ENCODE measurements at regions not wholly inside any gene's neighbourhood (a gene's known extent, or its start where the extent isn't known, plus 50 kb on each side); places are given as distances from the start of the nearest gene placed in this dataset.

DNA sequence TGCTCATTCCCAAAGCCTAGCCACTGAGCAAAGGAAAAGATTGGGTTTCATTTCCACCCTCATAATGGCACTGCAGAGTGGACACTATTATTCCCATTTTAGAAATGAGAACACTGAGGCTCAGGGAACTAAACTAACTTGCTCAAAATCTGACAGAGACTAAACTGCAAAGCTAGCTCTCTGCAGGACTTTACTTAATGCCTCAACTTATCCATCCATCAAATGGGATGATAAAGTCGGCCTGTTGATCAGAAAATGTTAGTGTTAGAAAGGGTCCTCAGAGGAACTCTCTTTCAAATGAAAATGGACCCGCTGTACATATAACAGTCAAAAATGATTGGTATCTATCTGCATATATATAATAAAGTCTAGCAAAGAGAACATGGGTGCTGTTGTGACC, 186.8 kb downstream of the QDPR start:
- Histone ChIP-seq H3K27ac (ENCODE audit: insufficient read depth, low read length) (no peak overlapping the region), H3K4me1 (ENCODE audit: control insufficient read depth, extremely low read depth, insufficient read depth, low read length) (peaks cover 5% of the 10 kb centered on the region), H4K20me1 (ENCODE audit: control insufficient read depth, extremely low read depth, insufficient read depth, low read length) (no peaks in the 10 kb centered on the region), H2AFZ (ENCODE audit: low read length) (no peak overlapping the region), H3K9ac (ENCODE audit: insufficient read depth, low read length) (no peak overlapping the region), H3K4me3 (replicated peaks in 1 of 4; ENCODE audit: control extremely low read depth in 1 of 4, insufficient read depth in 1 of 4, low read depth in 3 of 4, low read length in 4 of 4) (no peak overlapping the region), H3K36me3 (ENCODE audit: control insufficient read depth, insufficient read depth, low read length) (no peaks in the 10 kb centered on the region), H3K79me2 (ENCODE audit: control insufficient read depth, insufficient read depth, low read length) (no peaks in the 10 kb centered on the region), H3K4me2 (ENCODE audit: extremely low read depth, insufficient read depth, low read length) (no peak overlapping the region), H3K9me3 (ENCODE audit: control insufficient read depth, insufficient read depth, low read depth, low read length) (no peaks in the 10 kb centered on the region), H3K27me3 (ENCODE audit: control insufficient read depth, insufficient read depth, low read length) (no peaks in the 10 kb centered on the region)
- no peak for TF ChIP-seq EZH2 (IDR thresholded peaks at IDR 0.05; ENCODE audit: low read length, missing control alignments)
- TF ChIP-seq, protein P1, sequence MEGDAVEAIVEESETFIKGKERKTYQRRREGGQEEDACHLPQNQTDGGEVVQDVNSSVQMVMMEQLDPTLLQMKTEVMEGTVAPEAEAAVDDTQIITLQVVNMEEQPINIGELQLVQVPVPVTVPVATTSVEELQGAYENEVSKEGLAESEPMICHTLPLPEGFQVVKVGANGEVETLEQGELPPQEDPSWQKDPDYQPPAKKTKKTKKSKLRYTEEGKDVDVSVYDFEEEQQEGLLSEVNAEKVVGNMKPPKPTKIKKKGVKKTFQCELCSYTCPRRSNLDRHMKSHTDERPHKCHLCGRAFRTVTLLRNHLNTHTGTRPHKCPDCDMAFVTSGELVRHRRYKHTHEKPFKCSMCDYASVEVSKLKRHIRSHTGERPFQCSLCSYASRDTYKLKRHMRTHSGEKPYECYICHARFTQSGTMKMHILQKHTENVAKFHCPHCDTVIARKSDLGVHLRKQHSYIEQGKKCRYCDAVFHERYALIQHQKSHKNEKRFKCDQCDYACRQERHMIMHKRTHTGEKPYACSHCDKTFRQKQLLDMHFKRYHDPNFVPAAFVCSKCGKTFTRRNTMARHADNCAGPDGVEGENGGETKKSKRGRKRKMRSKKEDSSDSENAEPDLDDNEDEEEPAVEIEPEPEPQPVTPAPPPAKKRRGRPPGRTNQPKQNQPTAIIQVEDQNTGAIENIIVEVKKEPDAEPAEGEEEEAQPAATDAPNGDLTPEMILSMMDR (conservative IDR thresholded peaks at IDR 0.05 in 1 of 2, IDR thresholded peaks at IDR 0.05 in 1 of 2; ENCODE audit: low read depth in 1 of 2, low read length in 2 of 2): no peak
- no peak for DNase-seq (ENCODE audit: low read depth in 2 of 2)

DNA sequence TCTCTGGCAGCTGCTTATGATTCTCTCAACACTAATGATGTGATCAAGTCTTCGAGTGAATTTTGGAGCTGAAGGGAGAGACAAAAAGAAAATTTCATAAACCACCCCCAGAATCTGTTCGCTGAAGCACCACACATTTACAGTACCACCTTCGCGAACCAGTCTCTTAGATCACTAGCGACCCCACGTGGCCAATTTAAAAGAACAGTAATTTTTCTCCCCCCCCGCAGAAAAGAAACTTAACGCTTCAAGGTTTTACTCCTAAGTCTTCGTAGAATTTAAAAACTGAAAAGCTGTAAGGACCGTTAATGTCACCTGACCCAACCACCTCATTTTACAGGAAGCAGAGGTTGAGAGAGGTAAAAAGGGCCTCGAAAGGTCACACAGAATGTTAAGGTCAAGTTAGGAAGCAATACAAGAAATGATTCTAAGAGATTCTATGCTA, 187.5 kb downstream of the QDPR start:
- no peaks in the 10 kb centered on the region for H4K20me1 ChIP-seq (ENCODE audit: control insufficient read depth, extremely low read depth, insufficient read depth, low read length)

DNA sequence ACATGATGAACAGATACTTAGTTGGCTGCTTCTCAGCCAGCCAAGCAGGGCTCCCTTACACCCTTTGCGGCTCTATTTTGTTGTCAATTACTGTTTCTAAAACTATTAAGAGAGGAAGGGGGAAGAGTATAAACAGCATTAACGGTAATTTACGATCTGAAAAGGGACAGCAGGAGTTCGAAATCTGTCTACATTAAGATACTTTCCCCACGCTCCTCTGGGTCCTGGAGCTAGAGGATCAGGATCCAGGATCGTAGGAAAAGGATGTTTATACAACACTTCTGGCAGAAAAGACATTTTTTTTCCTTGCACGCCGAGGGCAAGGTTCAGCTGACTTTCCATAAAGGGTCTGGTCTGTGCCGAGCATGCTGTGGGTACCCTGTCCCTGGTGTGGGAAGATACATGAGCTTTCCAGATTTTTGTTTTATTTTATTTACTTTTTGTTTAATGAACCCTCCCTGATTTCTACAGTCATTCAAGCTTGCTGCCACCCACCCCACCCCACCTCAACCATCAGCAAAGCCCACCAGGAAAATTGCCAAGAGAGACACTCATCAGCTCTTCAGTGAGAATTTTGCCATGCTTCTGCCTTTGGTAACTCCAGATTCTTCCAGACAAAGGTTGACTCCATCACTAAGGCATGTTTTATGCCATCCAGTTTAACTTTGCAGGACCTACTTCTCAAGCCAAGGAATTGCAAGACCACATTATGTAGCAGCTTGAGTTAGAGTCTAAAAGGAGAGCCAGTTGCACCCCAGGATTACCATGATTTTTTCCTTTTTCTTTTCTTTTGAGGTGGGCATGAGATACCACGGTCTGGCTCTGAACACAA, 188.1 kb downstream of the QDPR start:
- Histone ChIP-seq H3K36me3 (ENCODE audit: control insufficient read depth, insufficient read depth, low read length) (no peaks in the 10 kb centered on the region), H2AFZ (ENCODE audit: low read length) (peak overlapping the region; percentile 22), H3K4me3 (replicated peaks in 1 of 4; ENCODE audit: control extremely low read depth in 1 of 4, insufficient read depth in 1 of 4, low read depth in 3 of 4, low read length in 4 of 4) (peak overlapping the region in 1 of 4 experiments; percentile 11), H3K9ac (ENCODE audit: insufficient read depth, low read length) (no peak overlapping the region), H3K27me3 (ENCODE audit: control insufficient read depth, insufficient read depth, low read length) (no peaks in the 10 kb centered on the region), H3K79me2 (ENCODE audit: control insufficient read depth, insufficient read depth, low read length) (no peaks in the 10 kb centered on the region), H3K9me3 (ENCODE audit: control insufficient read depth, insufficient read depth, low read depth, low read length) (no peaks in the 10 kb centered on the region), H3K4me1 (ENCODE audit: control insufficient read depth, extremely low read depth, insufficient read depth, low read length) (peaks cover 5% of the 10 kb centered on the region), H3K27ac (ENCODE audit: insufficient read depth, low read length) (peak overlapping the region; percentile 2), H3K4me2 (ENCODE audit: extremely low read depth, insufficient read depth, low read length) (peak overlapping the region; percentile 28), H4K20me1 (ENCODE audit: control insufficient read depth, extremely low read depth, insufficient read depth, low read length) (no peaks in the 10 kb centered on the region)
- peak; percentile 52 to 58 for DNase-seq (ENCODE audit: low read depth in 2 of 2)
- TF ChIP-seq EZH2 (IDR thresholded peaks at IDR 0.05; ENCODE audit: low read length, missing control alignments): no peak
- TF ChIP-seq, protein P1 (conservative IDR thresholded peaks at IDR 0.05 in 1 of 2, IDR thresholded peaks at IDR 0.05 in 1 of 2; ENCODE audit: low read depth in 1 of 2, low read length in 2 of 2): no peak

More for the DNA sequence above, 187.5 kb downstream of the QDPR start:
- peak overlapping the region; percentile 11 for H3K4me2 ChIP-seq (ENCODE audit: extremely low read depth, insufficient read depth, low read length)
- no peaks in the 10 kb centered on the region for H3K9me3 ChIP-seq (ENCODE audit: control insufficient read depth, insufficient read depth, low read depth, low read length)
- DNase-seq (ENCODE audit: low read depth in 2 of 2): peak; percentile 59 to 76
- H3K9ac ChIP-seq (ENCODE audit: insufficient read depth, low read length): no peak overlapping the region
- no peak overlapping the region for H2AFZ ChIP-seq (ENCODE audit: low read length)
- TF ChIP-seq, protein P1 (conservative IDR thresholded peaks at IDR 0.05 in 1 of 2, IDR thresholded peaks at IDR 0.05 in 1 of 2; ENCODE audit: low read depth in 1 of 2, low read length in 2 of 2): peak; percentile 70 to 74
- TF ChIP-seq EZH2 (IDR thresholded peaks at IDR 0.05; ENCODE audit: low read length, missing control alignments): no peak
- no peak overlapping the region for H3K4me3 ChIP-seq (replicated peaks in 1 of 4; ENCODE audit: control extremely low read depth in 1 of 4, insufficient read depth in 1 of 4, low read depth in 3 of 4, low read length in 4 of 4)
- H3K27me3 ChIP-seq (ENCODE audit: control insufficient read depth, insufficient read depth, low read length): no peaks in the 10 kb centered on the region
- no peaks in the 10 kb centered on the region for H3K36me3 ChIP-seq (ENCODE audit: control insufficient read depth, insufficient read depth, low read length)
- H3K27ac ChIP-seq (ENCODE audit: insufficient read depth, low read length): no peak overlapping the region
- peaks cover 5% of the 10 kb centered on the region for H3K4me1 ChIP-seq (ENCODE audit: control insufficient read depth, extremely low read depth, insufficient read depth, low read length)
- H3K79me2 ChIP-seq (ENCODE audit: control insufficient read depth, insufficient read depth, low read length): no peaks in the 10 kb centered on the region
